GM13977 (cell line): ENCODE measurements at regions not wholly inside any gene's neighbourhood (a gene's known extent, or its start where the extent isn't known, plus 50 kb on each side); places are given as distances from the start of the nearest gene placed in this dataset.

Source experiments
- DNase-seq: peaks from one replicate; pipeline ENCODE4 v3.0.0; 2012; ENCODE audit warnings: low spot score
- in situ Hi-C: fragments of 300-500 bp; cut with MboI; formaldehyde crosslinking; loops from one replicate; pipeline ENCODE4 v1.12.0; 2022; ENCODE audit warnings: low sequenced_read_pairs, low pct_unique_long_range_greater_than_20kb, mixed read lengths, inconsistent platforms; ENCODE audit not compliant: unreplicated experiment
- TF ChIP-seq, protein P1 (sequence below): IDR thresholded peaks from 2 replicates; pipeline ENCODE4 v1.5.1; 2012; ENCODE audit warnings: mild to moderate bottlenecking, control low read depth; ENCODE audit not compliant: insufficient read depth; ENCODE audit errors: extremely low read depth, missing control alignments

DNA sequence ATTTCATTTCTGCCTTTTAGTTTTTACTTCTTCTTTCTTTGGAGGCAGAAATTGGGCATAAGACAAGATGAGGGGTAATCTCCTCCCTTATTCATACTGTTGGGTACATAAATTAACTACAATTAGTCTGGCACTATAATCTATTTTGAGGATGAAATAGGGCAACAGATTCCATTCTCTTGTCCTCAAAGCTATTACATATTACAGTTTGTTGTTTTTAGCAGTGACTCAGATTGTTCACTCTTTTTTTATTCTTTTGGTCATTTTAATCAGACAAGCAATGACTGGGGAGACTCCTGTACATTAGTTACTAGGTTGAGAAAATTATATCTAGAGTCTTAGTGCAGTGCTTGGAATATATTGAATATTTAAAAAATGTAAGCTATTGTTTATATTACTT, 556.0 kb downstream of the OTOL1 start:
- no peak for DNase-seq
- in situ Hi-C loops: no loop called here

GRCh38 chr3:162072656-162073164, 576.1 kb downstream of the OTOL1 start:
- DNase-seq: no peak
- TF ChIP-seq, protein P1, sequence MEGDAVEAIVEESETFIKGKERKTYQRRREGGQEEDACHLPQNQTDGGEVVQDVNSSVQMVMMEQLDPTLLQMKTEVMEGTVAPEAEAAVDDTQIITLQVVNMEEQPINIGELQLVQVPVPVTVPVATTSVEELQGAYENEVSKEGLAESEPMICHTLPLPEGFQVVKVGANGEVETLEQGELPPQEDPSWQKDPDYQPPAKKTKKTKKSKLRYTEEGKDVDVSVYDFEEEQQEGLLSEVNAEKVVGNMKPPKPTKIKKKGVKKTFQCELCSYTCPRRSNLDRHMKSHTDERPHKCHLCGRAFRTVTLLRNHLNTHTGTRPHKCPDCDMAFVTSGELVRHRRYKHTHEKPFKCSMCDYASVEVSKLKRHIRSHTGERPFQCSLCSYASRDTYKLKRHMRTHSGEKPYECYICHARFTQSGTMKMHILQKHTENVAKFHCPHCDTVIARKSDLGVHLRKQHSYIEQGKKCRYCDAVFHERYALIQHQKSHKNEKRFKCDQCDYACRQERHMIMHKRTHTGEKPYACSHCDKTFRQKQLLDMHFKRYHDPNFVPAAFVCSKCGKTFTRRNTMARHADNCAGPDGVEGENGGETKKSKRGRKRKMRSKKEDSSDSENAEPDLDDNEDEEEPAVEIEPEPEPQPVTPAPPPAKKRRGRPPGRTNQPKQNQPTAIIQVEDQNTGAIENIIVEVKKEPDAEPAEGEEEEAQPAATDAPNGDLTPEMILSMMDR: no peak
- in situ Hi-C loops: no loop called here

More for the DNA sequence above, 556.0 kb downstream of the OTOL1 start:
- TF ChIP-seq, protein P1: no peak

- no peak for DNase-seq
- in situ Hi-C loops: no loop called here
- TF ChIP-seq, protein P1: no peak
Observed at GRCh38 chr3:162073422-162073975, 576.9 kb downstream of the OTOL1 start.

DNA sequence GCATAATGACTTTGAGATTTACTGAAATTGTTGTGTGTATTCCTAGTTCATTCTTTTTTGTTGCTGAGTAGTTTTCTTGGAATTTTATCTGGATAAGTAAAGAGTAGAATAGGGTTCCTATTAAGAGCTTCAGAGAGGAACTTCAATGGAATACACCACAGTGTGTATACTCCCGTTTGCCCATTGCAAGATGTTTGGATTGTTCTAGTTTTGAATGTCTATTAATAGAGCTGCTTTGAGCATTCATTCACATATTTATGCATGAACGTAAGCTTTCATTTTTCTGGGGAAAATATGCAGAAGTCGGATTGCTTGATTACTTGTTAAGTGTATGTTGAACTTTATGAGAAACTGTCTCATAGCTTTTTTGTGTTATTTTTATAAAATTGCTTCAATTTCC, 580.5 kb downstream of the OTOL1 start:
- in situ Hi-C loops: no loop called here
- no peak for DNase-seq
- TF ChIP-seq, protein P1: no peak

DNA sequence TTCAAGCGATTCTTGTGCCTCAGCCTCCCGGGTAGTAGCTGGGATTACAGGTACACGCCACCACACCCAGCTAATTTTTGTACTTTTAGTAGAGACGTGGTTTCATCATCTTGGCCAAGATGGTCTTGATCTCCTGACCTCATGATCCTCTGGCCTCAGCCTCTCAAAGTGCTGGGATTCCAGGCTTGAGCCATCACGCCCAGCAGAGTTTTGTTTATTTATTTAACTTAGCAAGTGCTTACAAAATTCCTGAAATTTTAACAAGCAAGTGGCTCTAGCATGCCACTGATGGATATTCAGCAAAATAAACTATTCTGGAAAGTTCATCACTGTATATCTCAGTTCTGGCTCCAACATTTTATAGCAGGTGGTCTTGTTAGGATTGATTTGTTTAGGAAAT, 585.9 kb downstream of the OTOL1 start:
- in situ Hi-C loops: no loop called here
- TF ChIP-seq, protein P1: no peak
- DNase-seq: no peak

- in situ Hi-C loops: no loop called here
- DNase-seq: no peak
- TF ChIP-seq, protein P1: no peak
Observed at GRCh38 chr3:162087361-162087760, 590.8 kb downstream of the OTOL1 start.
